ENCODE measurements at regions not wholly inside any gene's neighbourhood (a gene's known extent, or its start where the extent isn't known, plus 50 kb on each side); places are given as distances from the start of the nearest gene placed in this dataset.

- no peak for TF ChIP-seq CTCF (IDR thresholded peaks at IDR 0.05)
- TF ChIP-seq POLR2A (IDR thresholded peaks at IDR 0.05), result no peak
- Histone ChIP-seq H3K27me3 (no peaks in the 10 kb centered on the region), H3K9me3 (no peaks in the 10 kb centered on the region), H3K4me3 (no peak overlapping the region), H3K27ac (no peak overlapping the region), H3K4me1 (no peaks in the 10 kb centered on the region), H3K36me3 (replicated peaks in 1 of 2; ENCODE audit: insufficient read depth in 1 of 2, low read depth in 2 of 2) (no peaks in the 10 kb centered on the region)
- WGBS, 2 donors, result 45 to 62% methylated on average over 2 of the region's 2 CpGs
- no peak for ATAC-seq
- no peak for DNase-seq
- intact Hi-C loops (cut with DNase I), result no loop called here
These were observed 116.4 kb upstream of the POU3F2 start for GRCh38 chr6:98717988-98718387.

- Histone ChIP-seq H3K4me3 (no peak overlapping the region), H3K27me3 (no peaks in the 10 kb centered on the region), H3K36me3 (replicated peaks in 1 of 2; ENCODE audit: insufficient read depth in 1 of 2, low read depth in 2 of 2) (no peaks in the 10 kb centered on the region), H3K4me1 (no peaks in the 10 kb centered on the region), H3K27ac (no peak overlapping the region), H3K9me3 (no peaks in the 10 kb centered on the region)
- DNase-seq (no peak), ATAC-seq (no peak)
- TF ChIP-seq CTCF (IDR thresholded peaks at IDR 0.05), result no peak
- no peak for TF ChIP-seq POLR2A (IDR thresholded peaks at IDR 0.05)
- intact Hi-C loops (cut with DNase I), result no loop called here
These were observed 109.8 kb upstream of the POU3F2 start for GRCh38 chr6:98724537-98724936.

GRCh38 chr6:98747273-98747672 is 87.1 kb upstream of the POU3F2 start:
- TF ChIP-seq CTCF (IDR thresholded peaks at IDR 0.05) (no peak), POLR2A (IDR thresholded peaks at IDR 0.05) (no peak)
- H3K4me1 ChIP-seq, result no peaks in the 10 kb centered on the region
- no peak overlapping the region for H3K4me3 ChIP-seq
- H3K27me3 ChIP-seq, result no peaks in the 10 kb centered on the region
- WGBS, 2 donors, result 39 to 41% methylated on average over 1 of the region's 1 CpG
- DNase-seq (no peak), ATAC-seq (no peak)
- H3K36me3 ChIP-seq (replicated peaks in 1 of 2; ENCODE audit: insufficient read depth in 1 of 2, low read depth in 2 of 2), result no peaks in the 10 kb centered on the region
- intact Hi-C loops (cut with DNase I), result no loop called here
- H3K27ac ChIP-seq, result no peak overlapping the region
- H3K9me3 ChIP-seq, result no peaks in the 10 kb centered on the region

GRCh38 chr6:98747960-98748359 is 86.4 kb upstream of the POU3F2 start:
- no peak for TF ChIP-seq CTCF (IDR thresholded peaks at IDR 0.05)
- TF ChIP-seq POLR2A (IDR thresholded peaks at IDR 0.05), result no peak
- Histone ChIP-seq H3K36me3 (replicated peaks in 1 of 2; ENCODE audit: insufficient read depth in 1 of 2, low read depth in 2 of 2) (no peaks in the 10 kb centered on the region), H3K4me3 (no peak overlapping the region), H3K4me1 (no peaks in the 10 kb centered on the region), H3K27me3 (no peaks in the 10 kb centered on the region), H3K9me3 (no peaks in the 10 kb centered on the region), H3K27ac (no peak overlapping the region)
- no peak for ATAC-seq
- intact Hi-C loops (cut with DNase I), result no loop called here
- DNase-seq, result no peak
- WGBS, 2 donors, result 44 to 62% methylated on average over 3 of the region's 3 CpGs

DNA sequence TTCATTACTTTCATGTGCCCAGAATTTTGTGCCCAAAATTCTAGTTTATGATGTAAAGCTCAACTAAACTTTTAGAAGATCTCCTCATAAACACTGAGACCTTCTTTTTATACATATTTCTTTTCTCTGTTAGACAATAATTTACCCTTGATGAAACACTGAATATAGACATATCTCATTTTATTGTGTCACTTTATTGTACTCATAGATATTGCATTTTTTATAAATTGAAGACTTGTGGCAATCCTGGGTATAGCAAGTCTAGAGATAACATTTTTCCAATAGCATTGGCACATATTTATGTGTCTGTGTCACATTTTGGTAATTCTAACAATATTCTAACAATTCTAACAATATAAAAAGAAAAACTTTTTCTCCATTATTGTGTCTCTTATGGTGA is 74.9 kb upstream of the POU3F2 start:
- TF ChIP-seq POLR2A (IDR thresholded peaks at IDR 0.05) (no peak), CTCF (IDR thresholded peaks at IDR 0.05) (no peak)
- no peak for DNase-seq
- H3K27me3 ChIP-seq, result peaks cover 0 to 2% of the 10 kb centered on the region in 2 donors
- no peaks in the 10 kb centered on the region for H3K4me1 ChIP-seq
- H3K36me3 ChIP-seq (replicated peaks in 1 of 2; ENCODE audit: insufficient read depth in 1 of 2, low read depth in 2 of 2), result no peaks in the 10 kb centered on the region
- intact Hi-C loops (cut with DNase I), result no loop called here
- H3K27ac ChIP-seq, result no peak overlapping the region
- ATAC-seq, result no peak
- H3K4me3 ChIP-seq, result no peak overlapping the region
- peaks cover 0 to 6% (median 0%) of the 10 kb centered on the region in 3 donors for H3K9me3 ChIP-seq
